Mammary epithelial cell (primary cell): ENCODE measurements at regions not wholly inside any gene's neighbourhood (a gene's known extent, or its start where the extent isn't known, plus 50 kb on each side); places are given as distances from the start of the nearest gene placed in this dataset.

Source experiments
- EZH2 ChIP-seq: IDR thresholded peaks from 2 replicates; pipeline ENCODE4 v1.6.1; 2012; ENCODE audit warnings: low read length, inconsistent platforms, borderline replicate concordance
- TF ChIP-seq, protein P1 (sequence below), 2 donors: IDR thresholded peaks in 1 of 2; conservative IDR thresholded peaks in 1 of 2; 2 replicates each; pipeline ENCODE4 v1.5.1; 2011 to 2012; ENCODE audit warnings: inconsistent platforms in 2 of 2, low read length in 2 of 2, mild to moderate bottlenecking in 2 of 2, control low read depth in 1 of 2, low read depth in 1 of 2; ENCODE audit not compliant: insufficient read depth in 1 of 2; ENCODE audit errors: extremely low read depth in 1 of 2

DNA sequence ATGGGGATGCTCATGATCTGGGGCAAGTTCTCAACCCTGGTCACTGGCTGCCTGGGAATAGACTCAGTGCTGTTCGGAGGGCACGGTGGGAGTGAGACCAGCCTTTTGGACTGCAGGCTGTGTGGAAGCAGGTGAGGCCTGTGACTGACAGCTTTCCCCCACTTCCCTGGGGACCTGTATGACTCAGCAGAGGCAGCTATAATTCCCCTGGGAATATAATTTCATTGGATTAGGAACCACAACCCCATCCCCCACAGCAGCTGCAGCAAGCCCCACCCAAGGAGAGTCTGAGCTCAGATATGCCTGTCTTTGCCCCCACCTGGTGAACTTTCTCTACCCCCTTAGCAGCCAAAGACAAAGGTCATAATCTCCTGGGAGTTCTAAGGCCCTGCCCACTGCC, 408.6 kb downstream of the PPP3CA start:
- TF ChIP-seq EZH2 = no peak
- TF ChIP-seq, protein P1, sequence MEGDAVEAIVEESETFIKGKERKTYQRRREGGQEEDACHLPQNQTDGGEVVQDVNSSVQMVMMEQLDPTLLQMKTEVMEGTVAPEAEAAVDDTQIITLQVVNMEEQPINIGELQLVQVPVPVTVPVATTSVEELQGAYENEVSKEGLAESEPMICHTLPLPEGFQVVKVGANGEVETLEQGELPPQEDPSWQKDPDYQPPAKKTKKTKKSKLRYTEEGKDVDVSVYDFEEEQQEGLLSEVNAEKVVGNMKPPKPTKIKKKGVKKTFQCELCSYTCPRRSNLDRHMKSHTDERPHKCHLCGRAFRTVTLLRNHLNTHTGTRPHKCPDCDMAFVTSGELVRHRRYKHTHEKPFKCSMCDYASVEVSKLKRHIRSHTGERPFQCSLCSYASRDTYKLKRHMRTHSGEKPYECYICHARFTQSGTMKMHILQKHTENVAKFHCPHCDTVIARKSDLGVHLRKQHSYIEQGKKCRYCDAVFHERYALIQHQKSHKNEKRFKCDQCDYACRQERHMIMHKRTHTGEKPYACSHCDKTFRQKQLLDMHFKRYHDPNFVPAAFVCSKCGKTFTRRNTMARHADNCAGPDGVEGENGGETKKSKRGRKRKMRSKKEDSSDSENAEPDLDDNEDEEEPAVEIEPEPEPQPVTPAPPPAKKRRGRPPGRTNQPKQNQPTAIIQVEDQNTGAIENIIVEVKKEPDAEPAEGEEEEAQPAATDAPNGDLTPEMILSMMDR (conservative IDR thresholded peaks at IDR 0.05 in 1 of 2, IDR thresholded peaks at IDR 0.05 in 1 of 2; ENCODE audit: extremely low read depth in 1 of 2, insufficient read depth in 1 of 2, low read depth in 1 of 2, low read length in 2 of 2) = no peak
